Neural cell (in vitro differentiated cells): ENCODE measurements at regions not wholly inside any gene's neighbourhood (a gene's known extent, or its start where the extent isn't known, plus 50 kb on each side); places are given as distances from the start of the nearest gene placed in this dataset.

Experiments
- H2AFZ ChIP-seq: fragments of 200-600, 300-800 bp; sonication (generic), shearing (Covaris generic); 2 replicates; pipeline ENCODE4 v1.6.0; 2014; ENCODE audit warnings: low read depth, mild to moderate bottlenecking, antibody characterized with exemption, low read length, moderate library complexity
- H3F3A ChIP-seq: fragments of 200-600 bp; shearing (Covaris generic); 2 replicates; pipeline ENCODE4 v1.6.1; 2016; ENCODE audit warnings: mild to moderate bottlenecking, moderate library complexity, mixed read lengths, antibody characterized with exemption, low read length; ENCODE audit not compliant: insufficient read depth, poor library complexity, severe bottlenecking
- H3K27ac ChIP-seq: fragments of 200-600, 300-800 bp; sonication (generic), shearing (Covaris generic); 2 replicates; pipeline ENCODE4 v1.5.1; 2014; ENCODE audit warnings: mild to moderate bottlenecking, low read length, moderate library complexity
- H3K27me3 ChIP-seq: fragments of 300-800, 200-600 bp; sonication (generic), shearing (Covaris generic); 2 replicates; pipeline ENCODE4 v1.6.0; 2014; ENCODE audit warnings: mild to moderate bottlenecking, low read depth, low read length, moderate library complexity; ENCODE audit not compliant: insufficient read depth
- H3K36me3 ChIP-seq: fragments of 300-800, 200-600 bp; sonication (generic), shearing (Covaris generic); 2 replicates; pipeline ENCODE4 v1.5.1; 2014; ENCODE audit warnings: mild to moderate bottlenecking, antibody characterized with exemption, low read length, moderate library complexity; ENCODE audit not compliant: insufficient read depth
- H3K4me2 ChIP-seq: fragments of 300-800, 200-600 bp; sonication (generic), shearing (Covaris generic); 2 replicates; pipeline ENCODE4 v1.6.0; 2014; ENCODE audit warnings: mild to moderate bottlenecking, low read length
- H3K4me3 ChIP-seq: fragments of 300-800, 200-600 bp; sonication (generic), shearing (Covaris generic); 2 replicates; pipeline ENCODE4 v1.5.1; 2014; ENCODE audit warnings: mild to moderate bottlenecking, low read length, moderate library complexity
- H3K79me2 ChIP-seq: fragments of 200-600 bp; shearing (Covaris generic); replicated peaks from 2 replicates; pipeline ENCODE4 v1.6.0; 2014; ENCODE audit warnings: mild to moderate bottlenecking, low read length, moderate library complexity; ENCODE audit not compliant: insufficient read depth
- H3K9ac ChIP-seq: fragments of 300-800, 200-600 bp; sonication (generic), shearing (Covaris generic); 2 replicates; pipeline ENCODE4 v1.6.1; 2016; ENCODE audit warnings: mild to moderate bottlenecking, low read length, mixed read lengths
- H3K9me2 ChIP-seq: fragments of 200-600 bp; shearing (Covaris generic); 2 replicates; pipeline ENCODE4 v1.6.1; 2016; ENCODE audit warnings: mild to moderate bottlenecking, low read length, mixed read lengths; ENCODE audit not compliant: insufficient read depth
- H3K9me3 ChIP-seq: fragments of 200-600, 300-800 bp; sonication (generic), shearing (Covaris generic); 2 replicates; pipeline ENCODE4 v1.6.1; 2016; ENCODE audit warnings: mild to moderate bottlenecking, mixed run types, low read length, moderate library complexity, mixed read lengths
- H4K20me1 ChIP-seq: fragments of 200-600 bp; shearing (Covaris generic); 2 replicates; pipeline ENCODE4 v1.6.1; 2016; ENCODE audit warnings: mild to moderate bottlenecking, mixed run types; ENCODE audit not compliant: insufficient read depth
- CTCF ChIP-seq: fragments of 450-650 bp; IDR thresholded peaks from 2 replicates; pipeline ENCODE4 v1.5.1; 2014; ENCODE audit warnings: antibody characterized with exemption, mild to moderate bottlenecking, moderate library complexity; ENCODE audit not compliant: poor library complexity, severe bottlenecking
- EP300 ChIP-seq: fragments of 450-650 bp; conservative IDR thresholded peaks from 2 replicates; pipeline ENCODE4 v1.6.1; 2014; ENCODE audit warnings: antibody characterized with exemption, mild to moderate bottlenecking, moderate library complexity; ENCODE audit not compliant: poor library complexity, severe bottlenecking
- EZH2 ChIP-seq: fragments of 200-600, 300-800 bp; shearing (Covaris generic), sonication (generic); IDR thresholded peaks from 2 replicates; pipeline ENCODE4 v1.6.1; 2014; ENCODE audit warnings: antibody characterized with exemption, low read length, borderline replicate concordance, mild to moderate bottlenecking; ENCODE audit not compliant: insufficient read depth, poor library complexity, severe bottlenecking
- MXI1 ChIP-seq: fragments of 450-650 bp; conservative IDR thresholded peaks from 2 replicates; pipeline ENCODE4 v1.6.1; 2014; ENCODE audit warnings: antibody characterized with exemption, mild to moderate bottlenecking; ENCODE audit not compliant: poor library complexity, severe bottlenecking
- POLR2AphosphoS5 ChIP-seq: IDR thresholded peaks from 2 replicates; pipeline ENCODE4 v1.6.1; 2012
- RAD21 ChIP-seq: fragments of 450-650 bp; conservative IDR thresholded peaks from 2 replicates; pipeline ENCODE4 v1.6.1; 2014; ENCODE audit warnings: antibody characterized with exemption, mild to moderate bottlenecking, moderate library complexity
- SMC3 ChIP-seq: fragments of 450-650 bp; conservative IDR thresholded peaks from 2 replicates; pipeline ENCODE4 v1.6.1; 2014; ENCODE audit warnings: antibody characterized with exemption, mild to moderate bottlenecking, moderate library complexity; ENCODE audit not compliant: poor library complexity
- TAF1 ChIP-seq: IDR thresholded peaks from 2 replicates; pipeline ENCODE4 v1.6.1; 2012; ENCODE audit warnings: low read depth
- TF ChIP-seq, protein P1 (sequence below): IDR thresholded peaks from 2 replicates; pipeline ENCODE4 v1.6.1; 2012; ENCODE audit warnings: borderline replicate concordance

DNA sequence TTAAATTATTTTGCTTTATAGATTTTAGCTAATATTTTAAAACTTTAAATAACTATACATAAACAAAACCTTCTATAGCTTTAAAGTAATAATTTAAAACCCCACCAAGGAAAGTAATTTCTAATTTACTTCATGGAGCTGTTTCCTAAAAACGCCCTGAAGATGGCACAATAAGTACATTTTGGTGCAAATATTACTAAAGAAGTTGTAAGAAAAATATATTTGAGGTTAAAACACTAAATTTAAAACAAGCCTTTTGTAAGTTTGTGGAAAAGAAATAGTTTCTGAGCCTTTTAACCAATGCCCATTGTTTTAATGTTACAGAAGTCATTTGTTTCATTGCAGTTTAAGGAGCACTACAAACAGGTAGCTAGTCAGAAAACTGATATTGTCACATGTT, 137.4 kb upstream of the AGA start:
- Histone ChIP-seq H3K36me3 (no peaks in the 10 kb centered on the region), H3K4me3 (no peak overlapping the region), H2AFZ (no peak overlapping the region), H3K27me3 (no peaks in the 10 kb centered on the region), H3K4me2 (no peak overlapping the region), H3F3A (no peaks in the 10 kb centered on the region), H3K27ac (no peak overlapping the region), H3K9me2 (no peaks in the 10 kb centered on the region), H3K9ac (no peak overlapping the region), H4K20me1 (no peaks in the 10 kb centered on the region), H3K9me3 (no peaks in the 10 kb centered on the region), H3K79me2 (no peaks in the 10 kb centered on the region)
- TF ChIP-seq RAD21 (peak; percentile 66), MXI1 (no peak), TAF1 (no peak), CTCF (peak; percentile 58), SMC3 (peak; percentile 53), POLR2AphosphoS5 (no peak), EP300 (no peak), EZH2 (no peak)
- TF ChIP-seq, protein P1, sequence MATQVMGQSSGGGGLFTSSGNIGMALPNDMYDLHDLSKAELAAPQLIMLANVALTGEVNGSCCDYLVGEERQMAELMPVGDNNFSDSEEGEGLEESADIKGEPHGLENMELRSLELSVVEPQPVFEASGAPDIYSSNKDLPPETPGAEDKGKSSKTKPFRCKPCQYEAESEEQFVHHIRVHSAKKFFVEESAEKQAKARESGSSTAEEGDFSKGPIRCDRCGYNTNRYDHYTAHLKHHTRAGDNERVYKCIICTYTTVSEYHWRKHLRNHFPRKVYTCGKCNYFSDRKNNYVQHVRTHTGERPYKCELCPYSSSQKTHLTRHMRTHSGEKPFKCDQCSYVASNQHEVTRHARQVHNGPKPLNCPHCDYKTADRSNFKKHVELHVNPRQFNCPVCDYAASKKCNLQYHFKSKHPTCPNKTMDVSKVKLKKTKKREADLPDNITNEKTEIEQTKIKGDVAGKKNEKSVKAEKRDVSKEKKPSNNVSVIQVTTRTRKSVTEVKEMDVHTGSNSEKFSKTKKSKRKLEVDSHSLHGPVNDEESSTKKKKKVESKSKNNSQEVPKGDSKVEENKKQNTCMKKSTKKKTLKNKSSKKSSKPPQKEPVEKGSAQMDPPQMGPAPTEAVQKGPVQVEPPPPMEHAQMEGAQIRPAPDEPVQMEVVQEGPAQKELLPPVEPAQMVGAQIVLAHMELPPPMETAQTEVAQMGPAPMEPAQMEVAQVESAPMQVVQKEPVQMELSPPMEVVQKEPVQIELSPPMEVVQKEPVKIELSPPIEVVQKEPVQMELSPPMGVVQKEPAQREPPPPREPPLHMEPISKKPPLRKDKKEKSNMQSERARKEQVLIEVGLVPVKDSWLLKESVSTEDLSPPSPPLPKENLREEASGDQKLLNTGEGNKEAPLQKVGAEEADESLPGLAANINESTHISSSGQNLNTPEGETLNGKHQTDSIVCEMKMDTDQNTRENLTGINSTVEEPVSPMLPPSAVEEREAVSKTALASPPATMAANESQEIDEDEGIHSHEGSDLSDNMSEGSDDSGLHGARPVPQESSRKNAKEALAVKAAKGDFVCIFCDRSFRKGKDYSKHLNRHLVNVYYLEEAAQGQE = no peak

GRCh38 chr4:177582992-177583391, 140.8 kb upstream of the AGA start:
- Histone ChIP-seq H3K4me2 (no peak overlapping the region), H3K27ac (no peak overlapping the region), H3K79me2 (no peaks in the 10 kb centered on the region), H3K9me3 (no peaks in the 10 kb centered on the region), H3K36me3 (no peaks in the 10 kb centered on the region), H3K27me3 (no peaks in the 10 kb centered on the region), H3K9me2 (no peaks in the 10 kb centered on the region), H3K9ac (no peak overlapping the region), H4K20me1 (no peaks in the 10 kb centered on the region), H3K4me3 (no peak overlapping the region), H3F3A (no peaks in the 10 kb centered on the region), H2AFZ (no peak overlapping the region)
- TF ChIP-seq CTCF (no peak), EZH2 (no peak), POLR2AphosphoS5 (no peak), EP300 (no peak), MXI1 (no peak), SMC3 (no peak), RAD21 (no peak), TAF1 (no peak)
- TF ChIP-seq, protein P1 = no peak
